GM18517 (cell line): ENCODE measurements at regions not wholly inside any gene's neighbourhood (a gene's known extent, or its start where the extent isn't known, plus 50 kb on each side); places are given as distances from the start of the nearest gene placed in this dataset.
A peak's percentile ranks its signal among the peaks of the same experiment; 100 is the strongest.

ENCODE experiments used
- ATAC-seq: cut with Tn5 transposase; IDR thresholded peaks from one replicate; pipeline ENCODE4 v1.9.1; 2021; ENCODE audit warnings: mild to moderate bottlenecking, moderate library complexity; ENCODE audit not compliant: unreplicated experiment

GRCh38 chr2:128622371-128622770, 303.7 kb upstream of the HS6ST1 start:
- no peak for ATAC-seq

GRCh38 chr2:128622955-128623620, 304.4 kb upstream of the HS6ST1 start:
- ATAC-seq: no peak

GRCh38 chr2:128623776-128624761, 305.4 kb upstream of the HS6ST1 start:
- ATAC-seq: peak; percentile 88

- no peak for ATAC-seq
Observed at GRCh38 chr2:128624956-128625355, 306.3 kb upstream of the HS6ST1 start.

GRCh38 chr2:128625421-128625820, 306.8 kb upstream of the HS6ST1 start:
- ATAC-seq: no peak

GRCh38 chr2:128625963-128626759, 307.5 kb upstream of the HS6ST1 start:
- ATAC-seq: no peak

- no peak for ATAC-seq
Observed at GRCh38 chr2:128626760-128627511, 308.3 kb upstream of the HS6ST1 start.

- ATAC-seq: no peak
Observed at GRCh38 chr2:128628206-128628605, 309.5 kb upstream of the HS6ST1 start.

GRCh38 chr2:128628996-128629395, 310.3 kb upstream of the HS6ST1 start:
- ATAC-seq: no peak

- ATAC-seq: no peak
Observed at GRCh38 chr2:128630974-128631697, 312.5 kb upstream of the HS6ST1 start.

GRCh38 chr2:128631698-128632500, 313.2 kb upstream of the HS6ST1 start:
- ATAC-seq: no peak

GRCh38 chr2:128632501-128632800, 313.8 kb upstream of the HS6ST1 start:
- no peak for ATAC-seq

GRCh38 chr2:128633501-128633900, 314.8 kb upstream of the HS6ST1 start:
- no peak for ATAC-seq

- no peak for ATAC-seq
Observed at GRCh38 chr2:128635361-128635900, 316.8 kb upstream of the HS6ST1 start.

GRCh38 chr2:128636802-128637147, 318.1 kb upstream of the HS6ST1 start:
- ATAC-seq: no peak

GRCh38 chr2:128637481-128638155, 318.9 kb upstream of the HS6ST1 start:
- ATAC-seq: no peak

- no peak for ATAC-seq
Observed at GRCh38 chr2:128638341-128639119, 319.9 kb upstream of the HS6ST1 start.

GRCh38 chr2:128639120-128639477, 320.4 kb upstream of the HS6ST1 start:
- no peak for ATAC-seq
